Panc1 (cell line): ENCODE measurements at regions not wholly inside any gene's neighbourhood (a gene's known extent, or its start where the extent isn't known, plus 50 kb on each side); places are given as distances from the start of the nearest gene placed in this dataset.

Experiments used
- ATAC-seq: fragments of 200-7000 bp; cut with Tn5 transposase; 2 replicates; pipeline ENCODE4 v1.9.1; 2020; ENCODE audit warnings: mild to moderate bottlenecking, moderate library complexity
- BruUV-seq: library from RNA; stranded (reverse); fragments of 400-500 nt; replicated peaks from 2 replicates; lab custom pipeline; 2021; lab: Mats Ljungman, UMichigan
- CTCF ChIA-PET: fragments of 300-600 bp; sonication (Branson Sonifier 250); formaldehyde crosslinking; loops from one replicate; lab custom pipeline; 2022; ENCODE audit warnings: antibody characterized with exemption; lab: Charles Lee
- POLR2A ChIA-PET: fragments of 300-600 bp; sonication (Branson Sonifier 250); formaldehyde crosslinking; loops from one replicate; lab custom pipeline; 2022; ENCODE audit warnings: antibody characterized with exemption; lab: Charles Lee
- DNase-seq: peaks from one replicate; pipeline ENCODE4 v3.0.0-alpha.2; 2010; ENCODE audit warnings: low read depth, low spot score
- H3K27ac ChIP-seq: 2 replicates; pipeline ENCODE4 v1.5.1; 2011; ENCODE audit warnings: mild to moderate bottlenecking, low read length, inconsistent platforms
- H3K27me3 ChIP-seq: fragments of 200-500 bp; sonication (Bioruptor generic); 2 replicates; pipeline ENCODE4 v1.6.0; 2014; ENCODE audit warnings: low read length, inconsistent platforms; ENCODE audit not compliant: control insufficient read depth, insufficient read depth
- H3K36me3 ChIP-seq: fragments of 200-500 bp; sonication (Bioruptor generic); 2 replicates; pipeline ENCODE4 v1.5.1; 2014; ENCODE audit warnings: inconsistent platforms, mild to moderate bottlenecking, low read length, moderate library complexity; ENCODE audit not compliant: control insufficient read depth, insufficient read depth
- H3K4me1 ChIP-seq: 2 replicates; pipeline ENCODE4 v1.5.1; 2011; ENCODE audit warnings: inconsistent platforms, mild to moderate bottlenecking, low read length, moderate library complexity; ENCODE audit not compliant: control insufficient read depth, insufficient read depth
- H3K4me3 ChIP-seq, 2 experiments: 2 replicates each; pipeline ENCODE4 v1.5.1; 2011 to 2012; ENCODE audit warnings: low read depth in 2 of 2, low read length in 2 of 2, mild to moderate bottlenecking in 2 of 2, inconsistent platforms in 1 of 2, moderate library complexity in 1 of 2
- H3K9me3 ChIP-seq: fragments of 200-500 bp; sonication (Bioruptor generic); 2 replicates; pipeline ENCODE4 v1.5.1; 2014; ENCODE audit warnings: low read depth, mild to moderate bottlenecking, inconsistent platforms, low read length, moderate library complexity; ENCODE audit not compliant: control insufficient read depth, insufficient read depth
- CTCF ChIP-seq: fragments of 450-650 bp; IDR thresholded peaks from 2 replicates; pipeline ENCODE4 v1.5.1; 2017; ENCODE audit warnings: mild to moderate bottlenecking
- POLR2AphosphoS5 ChIP-seq: IDR thresholded peaks from 2 replicates; pipeline ENCODE4 v1.6.1; 2012; ENCODE audit warnings: mild to moderate bottlenecking, low read depth, low read length, moderate library complexity
- REST ChIP-seq, 2 experiments: IDR thresholded peaks; 2 replicates each; pipeline ENCODE4 v1.6.1; 2011 to 2012; ENCODE audit warnings: low read depth in 2 of 2, control low read depth in 1 of 2, low read length in 1 of 2, mild to moderate bottlenecking in 1 of 2, moderate library complexity in 1 of 2; ENCODE audit not compliant: insufficient read depth in 1 of 2
- SIN3A ChIP-seq: IDR thresholded peaks from 2 replicates; pipeline ENCODE4 v1.6.1; 2012; ENCODE audit warnings: low read depth, mild to moderate bottlenecking, low read length, moderate library complexity, borderline replicate concordance; ENCODE audit not compliant: insufficient read depth
- TCF7L2 ChIP-seq: IDR thresholded peaks from 2 replicates; pipeline ENCODE4 v1.6.1; 2011; ENCODE audit warnings: mild to moderate bottlenecking, low read depth, low read length, inconsistent platforms
- in situ Hi-C: cut with HindIII; loops from 2 replicates; pipeline ENCODE4 v1.10.0; 2016; ENCODE audit warnings: low sequenced_read_pairs, low pct_unique_long_range_greater_than_20kb
- intact Hi-C: fragments of 100-400 bp; cut with micrococcal nuclease; formaldehyde crosslinking; loops from one replicate; pipeline ENCODE4 v1.10.0; 2022; ENCODE audit not compliant: unreplicated experiment

- no peak for ATAC-seq
- H3K36me3 ChIP-seq, result no peaks in the 10 kb centered on the region
- in situ Hi-C loops (no loop called here), intact Hi-C loops (no loop called here)
- H3K27ac ChIP-seq, result no peak overlapping the region
- no peaks in the 10 kb centered on the region for H3K4me1 ChIP-seq
- H3K4me3 ChIP-seq, result no peak overlapping the region
- BruUV-seq, result no TSS peak
- no peak for DNase-seq
- TF ChIP-seq SIN3A, result no peak
- TF ChIP-seq CTCF, result no peak
- TF ChIP-seq REST (IDR thresholded peaks at IDR 0.05; ENCODE audit: insufficient read depth in 1 of 2, low read depth in 2 of 2, low read length in 1 of 2), result no peak
- no peak for TF ChIP-seq TCF7L2
- H3K9me3 ChIP-seq, result no peaks in the 10 kb centered on the region
- ChIA-PET CTCF (no interaction called here), POLR2A (interaction anchor here (0.6 kb wide), 1 partner anchor 1603 kb away, joined by 3 read pairs; no protein-coding TSS in a partner anchor)
- H3K27me3 ChIP-seq, result no peaks in the 10 kb centered on the region
Observed at GRCh38 chr5:40240671-40241070, 439.0 kb upstream of the PTGER4 start.

GRCh38 chr5:40240111-40240510 is 439.6 kb upstream of the PTGER4 start:
- DNase-seq (no peak), ATAC-seq (no peak)
- Histone ChIP-seq H3K4me3 (no peak overlapping the region), H3K9me3 (no peaks in the 10 kb centered on the region), H3K4me1 (no peaks in the 10 kb centered on the region), H3K27me3 (no peaks in the 10 kb centered on the region), H3K36me3 (no peaks in the 10 kb centered on the region), H3K27ac (no peak overlapping the region)
- CTCF ChIA-PET, result no interaction called here
- TF ChIP-seq CTCF, result no peak
- TF ChIP-seq REST (IDR thresholded peaks at IDR 0.05; ENCODE audit: insufficient read depth in 1 of 2, low read depth in 2 of 2, low read length in 1 of 2), result no peak
- no peak for TF ChIP-seq TCF7L2
- TF ChIP-seq SIN3A, result no peak
- no peak for TF ChIP-seq POLR2AphosphoS5
- in situ Hi-C loops (no loop called here), intact Hi-C loops (no loop called here)
- no TSS peak for BruUV-seq
- POLR2A ChIA-PET, result interaction anchor here (0.6 kb wide), 1 partner anchor 1603 kb away, joined by 3 read pairs; no protein-coding TSS in a partner anchor
